ENCODE measurements at regions not wholly inside any gene's neighbourhood (a gene's known extent, or its start where the extent isn't known, plus 50 kb on each side); places are given as distances from the start of the nearest gene placed in this dataset.
A peak's percentile ranks its signal among the peaks of the same experiment; 100 is the strongest.

GRCh38 chr15:85847031-85847430, 52.3 kb upstream of the KLHL25 start:
- no peak overlapping the region for H3K27ac Mint-ChIP-seq
- ChIA-PET CTCF (interaction anchor here (0.7 kb wide), 1 partner anchor 11 kb away, joined by 3 read pairs; no protein-coding TSS in a partner anchor), POLR2A (interaction anchor here (0.6 kb wide), 1 partner anchor 406 kb away, joined by 3 read pairs; no protein-coding TSS in a partner anchor)
- H3K9me3 Mint-ChIP-seq = no peaks in the 10 kb centered on the region
- no peak for DNase-seq
- no peak overlapping the region for H3K4me3 Mint-ChIP-seq
- no peaks in the 10 kb centered on the region for H3K4me1 Mint-ChIP-seq
- no peaks in the 10 kb centered on the region for H3K36me3 Mint-ChIP-seq (ENCODE audit: low read depth)
- peaks cover 24% of the 10 kb centered on the region for H3K27me3 Mint-ChIP-seq

GRCh38 chr15:85849946-85850345, 55.2 kb upstream of the KLHL25 start:
- Mint-ChIP-seq H3K36me3 (ENCODE audit: low read depth) (no peaks in the 10 kb centered on the region), H3K4me3 (no peak overlapping the region), H3K27ac (no peak overlapping the region), H3K27me3 (peaks cover 26% of the 10 kb centered on the region), H3K9me3 (no peaks in the 10 kb centered on the region), H3K4me1 (peaks cover 2% of the 10 kb centered on the region)
- ChIA-PET POLR2A (no interaction called here), CTCF (no interaction called here)
- DNase-seq = no peak

- H3K9me3 Mint-ChIP-seq = no peaks in the 10 kb centered on the region
- H3K27ac Mint-ChIP-seq = no peak overlapping the region
- ChIA-PET CTCF (no interaction called here), POLR2A (no interaction called here)
- H3K27me3 Mint-ChIP-seq = peaks cover 24% of the 10 kb centered on the region
- no peak for DNase-seq
- no peak overlapping the region for H3K4me3 Mint-ChIP-seq
- no peaks in the 10 kb centered on the region for H3K36me3 Mint-ChIP-seq (ENCODE audit: low read depth)
- H3K4me1 Mint-ChIP-seq = peaks cover 2% of the 10 kb centered on the region
These were observed 58.2 kb upstream of the KLHL25 start for GRCh38 chr15:85852969-85853368.

GRCh38 chr15:85854345-85855097, 59.8 kb upstream of the KLHL25 start:
- H3K27ac Mint-ChIP-seq = no peak overlapping the region
- H3K36me3 Mint-ChIP-seq (ENCODE audit: low read depth) = no peaks in the 10 kb centered on the region
- no peak overlapping the region for H3K4me3 Mint-ChIP-seq

GRCh38 chr15:85858586-85859375, 64.1 kb upstream of the KLHL25 start:
- DNase-seq = peak; percentile 78
- Mint-ChIP-seq H3K27me3 (peaks cover 31% of the 10 kb centered on the region), H3K4me3 (no peak overlapping the region), H3K4me1 (peaks cover 9% of the 10 kb centered on the region), H3K27ac (no peak overlapping the region), H3K9me3 (no peaks in the 10 kb centered on the region), H3K36me3 (ENCODE audit: low read depth) (no peaks in the 10 kb centered on the region)
- CTCF ChIA-PET = interaction anchor here (0.8 to 1.4 kb wide), 10 partner anchors 8 to 1053 kb away, joined by 3 to 8 read pairs (median 3); no protein-coding TSS in a partner anchor
- POLR2A ChIA-PET = no interaction called here

More at GRCh38 chr15:85854345-85855097, 59.8 kb upstream of the KLHL25 start:
- ChIA-PET CTCF (interaction anchor here (0.6 to 1.5 kb wide), 14 partner anchors 10 to 799 kb away, joined by 3 to 8 read pairs (median 4); no protein-coding TSS in a partner anchor), POLR2A (no interaction called here)
- H3K9me3 Mint-ChIP-seq = no peaks in the 10 kb centered on the region
- peak; percentile 56 for DNase-seq
- H3K27me3 Mint-ChIP-seq = peaks cover 28% of the 10 kb centered on the region
- H3K4me1 Mint-ChIP-seq = peaks cover 9% of the 10 kb centered on the region

GRCh38 chr15:85859671-85860070, 64.9 kb upstream of the KLHL25 start:
- CTCF ChIA-PET = interaction anchor here (0.8 to 1.4 kb wide), 5 partner anchors 9 to 1052 kb away, joined by 3 to 4 read pairs (median 3); no protein-coding TSS in a partner anchor
- H3K36me3 Mint-ChIP-seq (ENCODE audit: low read depth) = no peaks in the 10 kb centered on the region

GRCh38 chr15:85860394-85861161, 65.9 kb upstream of the KLHL25 start:
- ChIA-PET POLR2A (no interaction called here), CTCF (interaction anchor here (1.0 kb wide), 1 partner anchor 12 kb away, joined by 4 read pairs; no protein-coding TSS in a partner anchor)
- DNase-seq = no peak
- Mint-ChIP-seq H3K36me3 (ENCODE audit: low read depth) (no peaks in the 10 kb centered on the region), H3K27ac (no peak overlapping the region), H3K27me3 (peaks cover 27% of the 10 kb centered on the region), H3K4me1 (peaks cover 7% of the 10 kb centered on the region), H3K4me3 (no peak overlapping the region), H3K9me3 (no peaks in the 10 kb centered on the region)

More at GRCh38 chr15:85859671-85860070, 64.9 kb upstream of the KLHL25 start:
- Mint-ChIP-seq H3K27ac (no peak overlapping the region), H3K9me3 (no peaks in the 10 kb centered on the region), H3K4me3 (no peak overlapping the region), H3K4me1 (peaks cover 7% of the 10 kb centered on the region), H3K27me3 (peaks cover 28% of the 10 kb centered on the region)
- POLR2A ChIA-PET = no interaction called here
- no peak for DNase-seq

GRCh38 chr15:85865070-85865684, 70.5 kb upstream of the KLHL25 start:
- no peak overlapping the region for H3K4me3 Mint-ChIP-seq
- no peaks in the 10 kb centered on the region for H3K36me3 Mint-ChIP-seq (ENCODE audit: low read depth)
- H3K9me3 Mint-ChIP-seq = no peaks in the 10 kb centered on the region
- H3K4me1 Mint-ChIP-seq = no peaks in the 10 kb centered on the region
- H3K27ac Mint-ChIP-seq = no peak overlapping the region
- H3K27me3 Mint-ChIP-seq = peaks cover 19% of the 10 kb centered on the region
- CTCF ChIA-PET = interaction anchor here (0.6 to 1.0 kb wide), 3 partner anchors 11 to 102 kb away, joined by 3 to 8 read pairs (median 4); no protein-coding TSS in a partner anchor
- POLR2A ChIA-PET = no interaction called here
- no peak for DNase-seq

- CTCF ChIA-PET = interaction anchor here (1.4 kb wide), 1 partner anchor 9 kb away, joined by 3 read pairs; no protein-coding TSS in a partner anchor
- Mint-ChIP-seq H3K4me3 (no peak overlapping the region), H3K27ac (no peak overlapping the region), H3K4me1 (no peaks in the 10 kb centered on the region), H3K27me3 (peaks cover 19% of the 10 kb centered on the region), H3K9me3 (no peaks in the 10 kb centered on the region), H3K36me3 (ENCODE audit: low read depth) (no peaks in the 10 kb centered on the region)
- POLR2A ChIA-PET = no interaction called here
- no peak for DNase-seq
These were observed 72.5 kb upstream of the KLHL25 start for GRCh38 chr15:85867250-85867649.

GRCh38 chr15:85869124-85869523, 74.4 kb upstream of the KLHL25 start:
- no peak overlapping the region for H3K27ac Mint-ChIP-seq
- no peaks in the 10 kb centered on the region for H3K4me1 Mint-ChIP-seq
- no peak for DNase-seq
- H3K36me3 Mint-ChIP-seq (ENCODE audit: low read depth) = no peaks in the 10 kb centered on the region
- ChIA-PET POLR2A (no interaction called here), CTCF (interaction anchor here (1.1 to 1.6 kb wide), 2 partner anchors 10 to 11 kb away, joined by 3 to 4 read pairs; no protein-coding TSS in a partner anchor)
- peaks cover 15% of the 10 kb centered on the region for H3K27me3 Mint-ChIP-seq
- H3K4me3 Mint-ChIP-seq = no peak overlapping the region
- H3K9me3 Mint-ChIP-seq = no peaks in the 10 kb centered on the region

- H3K36me3 Mint-ChIP-seq (ENCODE audit: low read depth) = no peaks in the 10 kb centered on the region
- ChIA-PET POLR2A (no interaction called here), CTCF (no interaction called here)
- H3K27ac Mint-ChIP-seq = no peak overlapping the region
- no peaks in the 10 kb centered on the region for H3K4me1 Mint-ChIP-seq
- H3K9me3 Mint-ChIP-seq = no peaks in the 10 kb centered on the region
- no peak overlapping the region for H3K4me3 Mint-ChIP-seq
- DNase-seq = no peak
- H3K27me3 Mint-ChIP-seq = peaks cover 15% of the 10 kb centered on the region
These were observed 75.7 kb upstream of the KLHL25 start for GRCh38 chr15:85870216-85871014.

GRCh38 chr15:85871545-85871944, 76.8 kb upstream of the KLHL25 start:
- H3K27me3 Mint-ChIP-seq = peaks cover 14% of the 10 kb centered on the region
- no peaks in the 10 kb centered on the region for H3K4me1 Mint-ChIP-seq
- ChIA-PET CTCF (interaction anchor here (1.3 kb wide), 1 partner anchor 12 kb away, joined by 3 read pairs; no protein-coding TSS in a partner anchor), POLR2A (no interaction called here)
- H3K27ac Mint-ChIP-seq = no peak overlapping the region
- H3K9me3 Mint-ChIP-seq = no peaks in the 10 kb centered on the region
- no peaks in the 10 kb centered on the region for H3K36me3 Mint-ChIP-seq (ENCODE audit: low read depth)
- H3K4me3 Mint-ChIP-seq = no peak overlapping the region
- DNase-seq = no peak

Measured in activated CD4-positive, alpha-beta memory T cell treated with anti-CD3 and anti-CD28 coated beads, Interleukin-2, amount 10 ng/mL, durations not matched to agents 7 days and 5 days (primary cell).